IPS-11a (cell line): ENCODE measurements at regions not wholly inside any gene's neighbourhood (a gene's known extent, or its start where the extent isn't known, plus 50 kb on each side); places are given as distances from the start of the nearest gene placed in this dataset.

Experiments
- H3K4me3 ChIP-seq: one replicate; pipeline ENCODE4 v1.5.1; 2013; ENCODE audit warnings: low read depth, low read length, control low read depth

DNA sequence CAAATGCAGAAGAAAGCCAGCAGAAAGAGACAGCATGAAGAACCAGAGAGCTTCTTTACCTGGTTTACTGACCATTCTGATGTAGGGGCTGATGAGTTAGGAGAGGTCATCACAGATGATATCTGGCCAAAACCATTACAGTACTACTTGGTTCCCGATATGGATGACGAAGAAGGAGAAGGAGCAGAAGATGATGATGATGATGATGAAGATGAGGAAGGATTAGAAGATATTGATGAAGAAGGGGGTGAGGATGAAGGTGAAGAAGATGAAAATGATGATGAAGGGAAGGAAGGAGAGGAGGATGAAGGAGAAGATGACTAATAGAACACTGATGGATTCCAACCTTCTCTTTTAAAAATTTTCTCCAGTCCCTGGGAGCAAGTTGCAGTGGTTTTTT lies 178.2 kb upstream of the CRY1 start:
- H3K4me3 ChIP-seq: no peak overlapping the region

DNA sequence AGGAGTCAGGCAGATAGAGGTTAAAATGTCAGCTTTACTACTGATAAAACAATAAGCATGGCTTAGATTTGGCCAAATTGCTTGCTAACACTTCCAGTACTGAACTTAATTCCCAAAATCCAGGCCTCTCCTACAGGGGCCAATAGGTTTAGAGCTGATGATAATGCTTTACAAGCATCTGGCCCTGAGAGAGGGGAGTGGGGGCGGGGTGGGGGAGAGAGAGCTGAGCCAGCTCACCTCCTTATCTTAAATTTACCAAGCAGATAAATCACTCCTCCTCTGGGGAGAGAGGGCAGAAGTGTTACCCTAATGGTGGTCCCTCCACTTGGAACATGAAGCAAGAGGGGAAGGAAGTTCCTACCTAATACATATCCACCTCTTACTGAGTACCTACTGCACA lies 182.2 kb upstream of the CRY1 start:
- H3K4me3 ChIP-seq: no peak overlapping the region

DNA sequence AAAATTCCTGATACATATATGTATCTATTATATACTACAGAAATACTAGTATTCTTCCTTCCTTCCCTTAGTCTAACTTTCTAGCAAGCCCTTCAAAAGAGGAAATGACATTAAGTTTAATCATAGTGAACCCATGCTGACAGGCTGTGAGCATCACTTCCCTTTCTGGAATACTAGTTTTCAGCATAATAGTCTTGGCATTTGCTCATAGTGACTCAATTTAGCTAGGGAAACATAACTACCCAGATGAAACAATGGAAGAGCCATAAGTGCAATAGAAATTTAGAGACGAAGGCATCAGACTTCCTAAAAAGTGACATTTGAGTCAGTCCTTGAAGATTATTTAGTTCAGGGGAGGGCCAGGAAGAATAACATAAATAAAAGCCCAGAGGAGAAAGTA lies 184.5 kb upstream of the CRY1 start:
- H3K4me3 ChIP-seq: no peak overlapping the region

DNA sequence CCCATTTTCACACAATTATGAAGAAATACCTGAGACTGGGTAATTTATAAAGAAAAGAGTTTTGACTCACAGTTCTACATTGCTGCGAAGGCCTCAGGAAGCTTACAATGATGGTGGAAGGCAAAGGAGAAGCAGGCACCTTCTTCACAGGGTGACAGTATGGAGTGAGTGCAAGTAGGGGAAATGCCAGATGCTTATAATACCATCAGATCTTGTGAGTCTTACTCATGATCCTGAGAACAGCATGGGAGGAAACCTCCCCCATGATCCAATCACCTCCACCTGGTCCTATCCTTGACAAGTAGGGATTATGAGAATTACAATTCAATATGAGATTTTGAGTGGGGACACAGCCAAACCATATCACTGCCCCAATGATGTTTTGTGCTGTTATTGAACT lies 189.3 kb upstream of the CRY1 start:
- H3K4me3 ChIP-seq: no peak overlapping the region

DNA sequence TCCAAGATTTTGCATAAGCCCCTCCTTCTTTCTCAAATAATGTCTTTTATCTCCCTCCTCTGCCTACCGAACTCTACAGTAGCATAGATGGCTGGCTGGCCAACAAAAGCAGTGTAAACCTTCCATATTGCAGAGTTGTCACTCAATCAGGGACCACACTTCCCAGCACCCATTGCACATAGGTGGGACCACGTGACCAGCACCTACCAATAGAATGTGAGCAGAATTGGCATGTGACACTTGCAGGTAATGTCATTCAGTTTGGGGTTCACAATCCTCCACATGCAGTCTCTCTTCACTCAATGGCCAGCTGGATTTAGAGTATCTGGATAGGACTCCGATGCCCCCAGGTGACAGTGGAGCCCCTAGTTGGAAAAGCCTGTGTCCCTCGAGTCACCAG lies 190.3 kb upstream of the CRY1 start:
- H3K4me3 ChIP-seq: no peak overlapping the region

DNA sequence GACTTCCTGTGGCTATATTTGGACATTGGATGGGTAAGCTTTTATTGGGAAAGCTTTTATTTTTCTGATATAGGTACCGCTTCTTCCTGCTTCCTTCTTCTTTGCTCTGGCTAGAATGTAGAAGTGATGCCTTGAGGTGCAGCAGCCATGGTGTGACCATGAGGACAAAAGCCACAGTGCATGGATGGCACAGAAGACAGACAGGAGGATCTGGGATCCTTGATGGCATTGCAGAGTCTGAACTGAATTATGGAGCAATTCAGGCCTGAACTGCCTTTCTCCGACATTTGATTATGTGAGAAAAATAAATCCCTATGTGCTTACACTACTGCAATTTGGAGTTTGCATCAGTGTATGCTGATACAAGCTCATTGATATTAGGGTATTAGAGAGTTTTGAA lies 191.3 kb upstream of the CRY1 start:
- no peak overlapping the region for H3K4me3 ChIP-seq

GRCh38 chr12:107287436-107288413 lies 194.4 kb upstream of the CRY1 start:
- H3K4me3 ChIP-seq: no peak overlapping the region

GRCh38 chr12:107288414-107289127 lies 195.2 kb upstream of the CRY1 start:
- no peak overlapping the region for H3K4me3 ChIP-seq

DNA sequence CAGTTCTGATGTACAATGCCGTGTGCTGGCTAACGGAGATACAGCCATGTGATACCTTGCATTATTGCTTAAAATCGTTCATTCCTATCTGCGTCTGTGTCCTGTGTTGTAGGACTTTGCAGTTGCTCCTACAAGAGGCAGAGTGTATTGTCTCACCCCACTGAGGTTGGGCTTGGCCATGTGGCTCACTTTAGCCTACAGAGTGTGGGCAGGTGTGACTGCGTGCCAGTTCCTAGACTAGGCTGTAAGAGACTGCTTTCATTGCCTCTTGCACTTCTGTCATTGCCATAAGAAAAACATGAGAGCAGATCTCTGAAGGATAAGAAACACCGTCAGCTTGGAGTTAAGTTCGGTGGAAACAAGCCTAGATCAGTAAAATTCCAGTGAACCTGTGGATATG lies 197.7 kb upstream of the CRY1 start:
- H3K4me3 ChIP-seq: no peak overlapping the region

DNA sequence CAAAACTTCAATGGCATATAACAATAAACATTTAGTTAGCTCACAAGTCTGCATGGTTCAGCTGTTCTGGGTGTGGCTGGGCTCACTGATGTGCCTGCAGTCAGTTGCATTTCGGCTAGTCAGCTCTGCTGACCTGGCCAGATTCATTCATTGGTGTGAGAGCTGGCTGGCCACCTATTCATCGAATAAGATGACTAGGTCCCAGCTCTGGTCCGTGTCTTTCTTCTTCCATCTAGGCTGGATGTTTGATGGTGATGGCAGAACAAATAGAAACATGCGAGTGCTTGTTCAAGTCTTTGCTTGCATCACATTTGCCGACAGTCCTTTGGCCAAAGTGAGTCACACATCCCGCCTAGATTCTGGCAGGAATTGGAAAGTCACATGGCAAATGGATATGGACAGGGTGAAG lies 203.3 kb upstream of the CRY1 start:
- no peak overlapping the region for H3K4me3 ChIP-seq

DNA sequence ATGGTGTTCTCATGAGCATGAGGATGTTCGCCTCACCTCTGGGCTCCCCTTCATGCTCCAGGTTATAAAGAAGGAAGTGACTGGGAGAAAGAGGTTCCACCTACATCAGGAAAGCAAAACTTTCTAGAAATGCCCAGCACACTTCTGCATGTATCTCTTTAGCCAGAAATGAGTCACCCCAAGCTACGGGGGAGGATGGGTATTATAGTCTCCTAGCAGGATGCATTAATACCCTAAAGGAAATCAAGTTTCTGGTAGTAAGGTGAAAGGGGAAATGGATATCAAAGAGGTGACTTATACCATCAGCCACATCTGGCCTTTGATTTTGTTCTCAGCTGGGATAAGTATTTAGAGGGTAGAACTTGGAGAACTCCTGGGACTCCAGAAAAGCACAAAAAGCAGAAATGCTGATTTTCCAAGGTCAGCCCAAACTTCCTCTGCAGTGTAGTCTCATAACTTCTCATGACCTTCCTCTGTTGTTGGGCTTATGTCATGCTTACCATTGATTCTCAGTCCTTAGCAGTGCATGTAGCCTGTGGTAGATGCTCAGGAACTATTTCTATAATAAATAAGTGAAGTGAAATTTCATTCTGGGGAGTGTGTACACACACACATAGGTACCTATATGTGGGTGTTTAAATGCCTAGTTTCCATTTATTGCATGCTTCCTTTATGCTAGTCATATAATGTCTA lies 209.4 kb upstream of the CRY1 start:
- H3K4me3 ChIP-seq: no peak overlapping the region

DNA sequence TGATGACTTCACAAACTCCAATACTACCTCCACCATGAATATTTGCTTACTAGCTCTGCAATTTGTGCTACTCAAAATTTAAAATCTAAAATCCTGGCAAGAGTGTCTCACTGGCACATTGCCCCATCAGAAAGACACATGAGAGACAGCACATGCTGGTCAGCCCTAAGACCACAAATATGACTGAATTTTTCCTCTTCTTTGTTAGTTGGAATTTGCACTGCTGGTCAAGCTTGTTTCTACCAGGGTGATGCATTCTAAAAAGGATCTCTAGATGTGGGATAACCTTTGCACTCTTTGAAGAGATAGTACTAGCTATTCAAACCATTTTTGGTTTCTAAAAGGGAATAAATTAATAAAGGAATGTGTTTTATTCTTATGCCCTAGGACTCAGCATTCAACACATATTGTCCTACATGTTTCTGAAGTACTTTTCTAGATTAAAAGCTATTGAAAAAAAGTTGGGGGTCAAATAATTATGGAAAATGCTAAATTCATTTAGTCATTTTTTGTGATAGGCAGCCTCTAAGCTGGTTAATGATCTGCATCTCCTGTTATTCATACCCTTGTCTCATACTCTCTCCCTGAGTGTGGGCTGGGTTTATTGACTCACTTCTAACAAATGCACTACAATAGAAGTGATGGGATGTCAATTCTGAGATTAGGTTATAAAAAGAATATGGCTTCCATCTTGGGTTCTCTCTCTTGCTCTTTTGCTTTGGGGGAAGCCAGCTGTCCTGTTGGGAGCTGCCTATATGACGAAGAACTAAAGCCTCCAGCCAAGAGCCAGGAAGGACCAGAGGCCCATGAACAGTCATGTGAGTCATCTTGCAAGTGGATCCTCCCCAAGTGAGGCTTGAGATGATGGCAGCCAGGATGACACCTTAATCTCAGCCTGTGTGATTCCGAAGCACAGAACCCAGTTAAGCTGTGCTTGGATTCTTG lies 211.5 kb upstream of the CRY1 start:
- no peak overlapping the region for H3K4me3 ChIP-seq

GRCh38 chr12:107306141-107306659 lies 212.9 kb upstream of the CRY1 start:
- no peak overlapping the region for H3K4me3 ChIP-seq

DNA sequence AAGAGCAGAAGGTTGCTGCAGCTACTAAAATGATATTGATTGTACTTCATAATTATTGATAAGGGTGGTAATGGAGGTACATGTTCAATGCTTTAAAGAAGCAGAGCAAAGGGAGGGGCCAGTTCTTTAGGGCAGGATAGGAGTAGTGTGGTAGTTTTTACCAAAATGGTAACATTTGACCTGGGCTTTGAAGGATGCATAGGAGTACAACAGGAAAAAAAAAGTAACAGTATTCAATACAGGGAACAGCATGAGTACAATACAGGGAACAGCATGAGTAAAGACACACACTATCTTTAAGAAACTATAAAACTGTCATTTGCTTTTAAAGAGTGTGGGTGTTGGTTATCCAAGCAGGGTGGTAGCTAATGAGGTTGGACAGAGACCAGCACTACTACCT lies 215.0 kb upstream of the CRY1 start:
- H3K4me3 ChIP-seq: no peak overlapping the region

DNA sequence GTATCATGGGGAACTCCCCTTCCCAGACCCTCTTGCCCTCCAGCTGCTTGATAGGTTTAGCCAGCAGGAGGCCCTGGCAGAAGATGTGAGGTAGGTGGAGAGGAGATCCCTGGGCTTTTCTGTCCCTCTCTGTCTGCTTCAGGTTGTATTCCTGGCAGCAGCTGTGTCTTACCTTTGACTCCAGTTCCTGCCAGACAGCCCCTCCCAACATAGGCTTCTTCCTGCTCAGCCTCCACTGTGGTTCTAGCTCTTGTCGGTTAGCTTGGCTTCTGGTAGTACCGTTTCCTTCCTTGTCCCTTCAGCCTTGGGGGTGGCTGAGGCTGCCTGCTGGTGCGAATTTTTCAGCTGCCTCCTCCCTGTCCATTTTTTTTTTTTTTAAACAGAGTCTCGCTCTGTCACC lies 215.7 kb upstream of the CRY1 start:
- no peak overlapping the region for H3K4me3 ChIP-seq

GRCh38 chr12:107310621-107311020 lies 217.3 kb upstream of the CRY1 start:
- H3K4me3 ChIP-seq: no peak overlapping the region

- no peak overlapping the region for H3K4me3 ChIP-seq
These were observed 218.3 kb upstream of the CRY1 start for GRCh38 chr12:107311682-107312081.

DNA sequence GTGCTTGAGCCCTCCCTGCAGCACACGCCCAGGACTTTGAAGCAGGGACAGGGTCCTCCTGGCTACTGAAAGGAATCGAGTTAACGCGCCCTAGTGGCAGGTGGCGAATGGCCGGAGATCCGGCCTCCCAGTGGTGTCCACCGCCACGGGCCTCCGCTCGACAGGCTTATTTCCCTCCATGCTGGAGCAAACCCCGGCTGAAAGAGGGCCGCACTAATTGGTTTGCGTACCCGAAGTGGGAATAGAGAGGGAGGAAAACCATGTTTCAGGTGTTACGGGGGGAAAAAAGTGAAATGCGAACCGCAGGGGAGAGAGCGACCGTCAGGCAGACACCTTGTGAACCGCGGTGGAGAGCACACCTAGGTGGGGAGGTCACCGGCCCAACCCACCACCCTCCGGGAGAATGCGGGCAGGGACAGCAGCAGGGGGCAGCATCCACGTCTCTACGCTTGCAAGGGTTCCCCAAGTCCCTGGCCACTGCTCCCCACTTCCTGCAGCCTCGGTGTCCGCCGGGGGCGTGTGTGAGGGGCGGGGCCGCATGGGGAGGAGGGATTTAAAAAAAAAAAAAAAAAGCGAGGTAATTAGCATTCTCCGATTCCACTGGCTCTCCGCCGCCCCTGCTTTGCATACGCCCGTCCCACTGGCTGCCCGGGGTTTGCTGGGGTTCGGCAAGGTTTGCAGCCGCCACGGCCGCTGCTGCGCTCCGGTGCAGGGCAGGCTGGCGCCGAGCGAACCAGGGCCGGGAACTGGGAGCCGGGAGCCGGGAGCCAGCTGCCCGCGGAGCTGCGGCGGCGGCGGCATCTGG lies 224.6 kb upstream of the CRY1 start:
- peak overlapping the region; percentile 69 for H3K4me3 ChIP-seq

- H3K4me3 ChIP-seq: peak overlapping the region; percentile 69
These were observed 225.1 kb upstream of the CRY1 start for GRCh38 chr12:107318556-107318805.
